Omental fat pad (tissue), 3 donors: ENCODE measurements at regions not wholly inside any gene's neighbourhood (a gene's known extent, or its start where the extent isn't known, plus 50 kb on each side); places are given as distances from the start of the nearest gene placed in this dataset.

Source experiments
- ATAC-seq: fragments of 150-250 bp; one replicate; pipeline ENCODE4 v1.9.1; 2016; ENCODE audit warnings: mild to moderate bottlenecking, moderate library complexity; ENCODE audit not compliant: low FRiP score
- DNase-seq: peaks from one replicate; pipeline ENCODE4 v3.0.0-alpha.2; 2019; ENCODE audit warnings: low spot score
- CTCF ChIP-seq, 3 donors: fragments of 450-650 bp; IDR thresholded peaks; one replicate each; pipeline ENCODE4 v1.5.1; 2016 to 2017; ENCODE audit warnings: antibody characterized with exemption in 3 of 3, mild to moderate bottlenecking in 3 of 3, moderate library complexity in 2 of 3

DNA sequence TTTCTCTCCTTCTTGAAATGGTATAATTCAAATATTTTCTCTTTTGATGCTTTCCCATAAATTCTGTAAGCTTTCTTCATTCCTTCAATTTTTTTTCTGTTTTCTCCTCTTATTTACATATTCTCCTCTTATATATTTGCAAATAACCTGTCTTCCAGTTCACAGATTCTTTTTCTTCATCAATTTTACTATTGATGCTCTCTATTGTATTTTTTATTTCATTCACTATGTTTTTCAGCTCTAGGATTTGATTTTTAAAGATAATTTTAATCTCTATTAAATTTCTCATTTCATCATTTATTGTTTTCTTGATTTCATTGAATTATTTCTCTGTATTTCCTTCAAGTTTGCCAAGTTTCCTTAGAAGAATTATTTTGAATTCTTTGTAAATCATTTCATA, 54.0 kb upstream of the PRPS1L1 start:
- DNase-seq = no peak
- no peak for TF ChIP-seq CTCF (IDR thresholded peaks at IDR 0.05)
- ATAC-seq = no peak

GRCh38 chr7:18082169-18082568, 54.5 kb upstream of the PRPS1L1 start:
- DNase-seq = no peak
- TF ChIP-seq CTCF (IDR thresholded peaks at IDR 0.05) = no peak
- no peak for ATAC-seq

DNA sequence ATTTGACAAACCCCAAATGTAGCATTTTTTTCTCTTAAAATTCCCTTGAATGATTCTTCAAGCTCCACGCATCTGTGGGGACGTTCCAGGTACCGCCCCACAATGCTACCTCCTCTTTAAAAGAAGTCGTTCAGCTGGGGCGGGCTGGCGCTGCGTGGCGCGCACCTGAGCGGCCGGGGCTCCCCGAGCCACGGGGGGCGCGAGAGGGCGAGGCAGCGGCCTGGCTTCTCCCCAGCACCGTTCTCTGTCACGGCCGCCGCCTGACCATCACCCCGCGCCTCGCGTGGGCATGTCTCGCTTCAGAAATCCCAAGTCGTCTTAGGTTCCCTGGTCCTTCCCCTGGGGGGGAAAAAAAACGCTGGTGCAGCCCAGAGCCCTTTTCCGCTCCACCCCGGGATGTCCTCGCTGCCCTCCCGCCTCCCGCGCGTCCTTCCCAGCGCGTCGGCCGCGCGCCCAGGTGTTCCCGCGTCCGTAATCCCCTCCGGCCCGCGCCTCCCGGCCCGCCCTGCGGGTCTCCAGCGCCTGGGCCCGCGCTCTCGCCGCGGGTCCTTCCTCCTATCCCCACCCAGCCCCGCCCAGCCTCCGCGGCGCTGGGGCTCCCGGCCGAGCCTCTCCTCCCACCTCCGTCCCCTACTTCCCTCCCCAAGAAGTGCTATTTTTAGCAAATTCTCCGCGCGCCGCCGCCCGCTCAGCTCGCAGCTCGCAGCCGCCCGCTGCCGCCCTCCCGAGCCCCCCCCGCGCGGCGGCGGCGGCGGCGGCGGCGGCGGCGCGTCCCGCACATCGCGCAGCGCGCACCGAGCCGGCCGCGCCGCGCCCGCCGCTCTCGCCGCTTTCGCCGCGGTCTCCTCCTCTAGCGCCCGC, 58.7 kb upstream of the PRPS1L1 start:
- DNase-seq (no peak), ATAC-seq (peak; percentile 77)
- no peak for TF ChIP-seq CTCF (IDR thresholded peaks at IDR 0.05)

DNA sequence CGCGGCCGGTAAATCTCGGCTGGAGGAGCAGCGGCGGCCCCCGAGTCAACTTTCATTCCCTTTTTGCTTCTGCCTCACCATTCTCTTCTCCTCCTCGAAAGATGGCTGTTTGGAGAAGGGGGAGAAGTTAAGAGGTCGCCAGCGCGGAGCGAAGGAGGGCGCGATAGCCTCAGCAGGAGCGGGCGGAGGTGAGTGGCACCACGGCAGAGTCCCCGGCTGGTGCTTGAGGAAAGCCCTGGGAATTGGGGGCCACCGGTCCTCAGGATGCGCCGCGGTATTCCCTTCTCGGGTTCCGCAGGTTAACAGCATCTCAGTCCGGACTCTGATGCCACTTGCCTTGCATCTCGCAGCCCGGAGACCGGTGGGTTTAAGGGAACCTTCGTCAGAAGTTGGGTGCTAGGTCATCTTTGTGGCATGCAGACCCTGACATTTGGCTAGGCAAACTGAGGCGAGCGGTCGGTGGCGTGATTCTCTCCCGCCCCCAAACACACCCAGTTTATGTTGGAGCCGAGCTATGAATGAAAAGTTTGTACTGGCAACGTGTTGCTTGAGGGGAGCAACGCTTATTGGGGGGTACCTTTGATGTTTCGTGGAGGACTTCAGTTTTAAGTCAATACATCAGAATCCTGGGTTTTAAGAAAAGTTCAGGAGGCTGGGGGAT, 59.5 kb upstream of the PRPS1L1 start:
- peak; percentile 33 for ATAC-seq
- TF ChIP-seq CTCF (IDR thresholded peaks at IDR 0.05) = no peak

DNA sequence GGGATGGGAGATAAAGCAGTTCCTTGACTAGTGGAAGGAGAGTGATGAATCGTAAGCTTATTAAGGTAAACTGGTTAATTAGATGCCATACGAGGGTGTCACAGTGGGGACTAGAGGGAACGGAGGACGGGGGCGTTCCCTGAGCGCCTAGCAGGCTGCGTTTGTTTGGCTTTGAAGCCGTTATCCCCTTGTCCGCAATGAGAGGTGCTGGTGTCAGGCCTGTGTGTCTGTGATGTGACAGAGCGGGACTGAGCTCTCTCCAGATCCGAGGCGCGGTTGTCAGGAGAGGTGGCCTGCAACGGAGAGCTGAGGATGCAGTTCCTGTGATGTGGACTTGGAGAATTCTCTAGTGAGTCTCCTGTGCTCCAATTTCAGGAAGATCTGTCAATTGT, 60.0 kb upstream of the PRPS1L1 start:
- no peak for ATAC-seq
- TF ChIP-seq CTCF (IDR thresholded peaks at IDR 0.05) = no peak
- no peak for DNase-seq

More for the DNA sequence above, 59.5 kb upstream of the PRPS1L1 start:
- DNase-seq = no peak

- ATAC-seq (no peak), DNase-seq (no peak)
- no peak for TF ChIP-seq CTCF (IDR thresholded peaks at IDR 0.05)
Measured at GRCh38 chr7:18096087-18096486, 68.4 kb upstream of the PRPS1L1 start.

- no peak for TF ChIP-seq CTCF (IDR thresholded peaks at IDR 0.05)
- DNase-seq (no peak), ATAC-seq (no peak)
Measured at GRCh38 chr7:18102576-18102975, 74.9 kb upstream of the PRPS1L1 start.
